HG03565 (cell line): ENCODE measurements at regions not wholly inside any gene's neighbourhood (a gene's known extent, or its start where the extent isn't known, plus 50 kb on each side); places are given as distances from the start of the nearest gene placed in this dataset.
A peak's percentile ranks its signal among the peaks of the same experiment; 100 is the strongest.
"Not testable (repeated sequence)": the region's sequence is repeated elsewhere in the genome, so short reads cannot be mapped to it uniquely, and the experiment has no call there.

ENCODE experiments used
- ATAC-seq: cut with Tn5 transposase; IDR thresholded peaks from one replicate; pipeline ENCODE4 v1.9.1; 2021; ENCODE audit warnings: mild to moderate bottlenecking, moderate library complexity; ENCODE audit not compliant: unreplicated experiment

GRCh38 chr3:17847156-17847555 lies 104.7 kb upstream of the TBC1D5 start:
- ATAC-seq = no peak

- ATAC-seq = no peak
Observed at GRCh38 chr3:17846466-17846865, 104.0 kb upstream of the TBC1D5 start.

- ATAC-seq = no peak
Observed at GRCh38 chr3:17845026-17845812, 102.8 kb upstream of the TBC1D5 start.

GRCh38 chr3:17844236-17844635 lies 101.8 kb upstream of the TBC1D5 start:
- no peak for ATAC-seq

GRCh38 chr3:17841190-17841828 lies 98.9 kb upstream of the TBC1D5 start:
- ATAC-seq = peak; percentile 74

GRCh38 chr3:17840651-17841050 lies 98.2 kb upstream of the TBC1D5 start:
- no peak for ATAC-seq

- no peak for ATAC-seq
Observed at GRCh38 chr3:17840126-17840525, 97.7 kb upstream of the TBC1D5 start.

GRCh38 chr3:17836919-17837318 lies 94.5 kb upstream of the TBC1D5 start:
- no peak for ATAC-seq

GRCh38 chr3:17836092-17836491 lies 93.7 kb upstream of the TBC1D5 start:
- no peak for ATAC-seq

- ATAC-seq = no peak
Observed at GRCh38 chr3:17833786-17834559, 91.5 kb upstream of the TBC1D5 start.

- no peak for ATAC-seq
Observed at GRCh38 chr3:17832016-17832415, 89.6 kb upstream of the TBC1D5 start.

GRCh38 chr3:17831366-17831765 lies 88.9 kb upstream of the TBC1D5 start:
- ATAC-seq = no peak

- ATAC-seq = no peak
Observed at GRCh38 chr3:17830788-17831187, 88.4 kb upstream of the TBC1D5 start.

GRCh38 chr3:17828388-17828787 lies 86.0 kb upstream of the TBC1D5 start:
- no peak for ATAC-seq

GRCh38 chr3:17825298-17825697 lies 82.9 kb upstream of the TBC1D5 start:
- no peak for ATAC-seq

- ATAC-seq = no peak
Observed at GRCh38 chr3:17823816-17824215, 81.4 kb upstream of the TBC1D5 start.

- ATAC-seq = no peak
Observed at GRCh38 chr3:17823036-17823435, 80.6 kb upstream of the TBC1D5 start.

- ATAC-seq = no peak
Observed at GRCh38 chr3:17820704-17821103, 78.3 kb upstream of the TBC1D5 start.

- no peak for ATAC-seq
Observed at GRCh38 chr3:17820275-17820674, 77.8 kb upstream of the TBC1D5 start.

- ATAC-seq = not testable (repeated sequence)
Observed at GRCh38 chr3:17817973-17818372, 75.5 kb upstream of the TBC1D5 start.

- no peak for ATAC-seq
Observed at GRCh38 chr3:17817545-17817944, 75.1 kb upstream of the TBC1D5 start.

- ATAC-seq = not testable (repeated sequence)
Observed at GRCh38 chr3:17816839-17817238, 74.4 kb upstream of the TBC1D5 start.
